ENCODE measurements at regions not wholly inside any gene's neighbourhood (a gene's known extent, or its start where the extent isn't known, plus 50 kb on each side); places are given as distances from the start of the nearest gene placed in this dataset.
"Not testable (repeated sequence)": the region's sequence is repeated elsewhere in the genome, so short reads cannot be mapped to it uniquely, and the experiment has no call there.

- TF ChIP-seq POLR2AphosphoS5 (IDR thresholded peaks at IDR 0.05; ENCODE audit: low read depth) (no peak), STAT1 (IDR thresholded peaks at IDR 0.05; ENCODE audit: unreplicated experiment) (no peak), JUNB (IDR thresholded peaks at IDR 0.05; ENCODE audit: unreplicated experiment) (no peak), CTCF (conservative IDR thresholded peaks at IDR 0.05; ENCODE audit: low read depth in 2 of 2) (no peak), ZNF114 (CRISPR knock-in tag; IDR thresholded peaks at IDR 0.05) (no peak)
These were observed 104.5 kb upstream of the ZEB2 start (continued) for GRCh38 chr2:144624451-144624850.

GRCh38 chr2:144622373-144622772 is 102.5 kb upstream of the ZEB2 start:
- not testable (repeated sequence) for H3K9me2 ChIP-seq (ENCODE audit: insufficient read depth); H3K4me1 ChIP-seq (ENCODE audit: insufficient read depth); H3K4me3 ChIP-seq; H3K79me2 ChIP-seq (replicated peaks; ENCODE audit: insufficient read depth); H2AFZ ChIP-seq; H3K27ac ChIP-seq (ENCODE audit: low read depth); H3K4me3 Mint-ChIP-seq; H3K36me3 ChIP-seq (ENCODE audit: insufficient read depth); H4K20me1 ChIP-seq (replicated peaks; ENCODE audit: insufficient read depth); H3K36me3 Mint-ChIP-seq (ENCODE audit: low read depth); H3K4me2 ChIP-seq; H3K27me3 ChIP-seq (ENCODE audit: insufficient read depth); ATAC-seq; H3K27me3 Mint-ChIP-seq (ENCODE audit: insufficient read depth, low read depth, poor library complexity); H3K27ac Mint-ChIP-seq; DNase-seq (ENCODE audit: low spot score); H3F3A ChIP-seq (replicated peaks; ENCODE audit: low read depth)
- Mint-ChIP-seq H3K9me3 (peaks cover 11% of the 10 kb centered on the region; the same call in 2 of the 3 replicates), H3K4me1 (peaks cover 11% of the 10 kb centered on the region)

- Histone ChIP-seq H3K4me1 (ENCODE audit: insufficient read depth) (no peaks in the 10 kb centered on the region; the same call in 1 of the 2 replicates), H3K27me3 (ENCODE audit: insufficient read depth) (no peaks in the 10 kb centered on the region), H3F3A (replicated peaks; ENCODE audit: low read depth) (no peaks in the 10 kb centered on the region), H3K4me3 (no peak overlapping the region), H4K20me1 (replicated peaks; ENCODE audit: insufficient read depth) (no peaks in the 10 kb centered on the region), H3K79me2 (replicated peaks; ENCODE audit: insufficient read depth) (no peaks in the 10 kb centered on the region), H3K36me3 (ENCODE audit: insufficient read depth) (no peaks in the 10 kb centered on the region), H3K4me2 (no peak overlapping the region), H2AFZ (no peak overlapping the region), H3K27ac (ENCODE audit: low read depth) (no peak overlapping the region), H3K9me2 (ENCODE audit: insufficient read depth) (no peaks in the 10 kb centered on the region)
- Mint-ChIP-seq H3K36me3 (ENCODE audit: low read depth) (peaks cover 10% of the 10 kb centered on the region; the same call in 2 of the 3 replicates), H3K4me1 (peaks cover 7% of the 10 kb centered on the region; the same call in 2 of the 3 replicates), H3K27me3 (ENCODE audit: insufficient read depth, low read depth, poor library complexity) (peaks cover 3% of the 10 kb centered on the region), H3K27ac (no peak overlapping the region), H3K4me3 (no peak overlapping the region), H3K9me3 (peaks cover 11% of the 10 kb centered on the region; the same call in 2 of the 3 replicates)
- TF ChIP-seq CREB1 (CRISPR knock-in tag; IDR thresholded peaks at IDR 0.05; ENCODE audit: low read depth) (no peak), ZNF331 (CRISPR knock-in tag; IDR thresholded peaks at IDR 0.05; ENCODE audit: low read depth) (no peak)
- TF ChIP-seq, protein P1, sequence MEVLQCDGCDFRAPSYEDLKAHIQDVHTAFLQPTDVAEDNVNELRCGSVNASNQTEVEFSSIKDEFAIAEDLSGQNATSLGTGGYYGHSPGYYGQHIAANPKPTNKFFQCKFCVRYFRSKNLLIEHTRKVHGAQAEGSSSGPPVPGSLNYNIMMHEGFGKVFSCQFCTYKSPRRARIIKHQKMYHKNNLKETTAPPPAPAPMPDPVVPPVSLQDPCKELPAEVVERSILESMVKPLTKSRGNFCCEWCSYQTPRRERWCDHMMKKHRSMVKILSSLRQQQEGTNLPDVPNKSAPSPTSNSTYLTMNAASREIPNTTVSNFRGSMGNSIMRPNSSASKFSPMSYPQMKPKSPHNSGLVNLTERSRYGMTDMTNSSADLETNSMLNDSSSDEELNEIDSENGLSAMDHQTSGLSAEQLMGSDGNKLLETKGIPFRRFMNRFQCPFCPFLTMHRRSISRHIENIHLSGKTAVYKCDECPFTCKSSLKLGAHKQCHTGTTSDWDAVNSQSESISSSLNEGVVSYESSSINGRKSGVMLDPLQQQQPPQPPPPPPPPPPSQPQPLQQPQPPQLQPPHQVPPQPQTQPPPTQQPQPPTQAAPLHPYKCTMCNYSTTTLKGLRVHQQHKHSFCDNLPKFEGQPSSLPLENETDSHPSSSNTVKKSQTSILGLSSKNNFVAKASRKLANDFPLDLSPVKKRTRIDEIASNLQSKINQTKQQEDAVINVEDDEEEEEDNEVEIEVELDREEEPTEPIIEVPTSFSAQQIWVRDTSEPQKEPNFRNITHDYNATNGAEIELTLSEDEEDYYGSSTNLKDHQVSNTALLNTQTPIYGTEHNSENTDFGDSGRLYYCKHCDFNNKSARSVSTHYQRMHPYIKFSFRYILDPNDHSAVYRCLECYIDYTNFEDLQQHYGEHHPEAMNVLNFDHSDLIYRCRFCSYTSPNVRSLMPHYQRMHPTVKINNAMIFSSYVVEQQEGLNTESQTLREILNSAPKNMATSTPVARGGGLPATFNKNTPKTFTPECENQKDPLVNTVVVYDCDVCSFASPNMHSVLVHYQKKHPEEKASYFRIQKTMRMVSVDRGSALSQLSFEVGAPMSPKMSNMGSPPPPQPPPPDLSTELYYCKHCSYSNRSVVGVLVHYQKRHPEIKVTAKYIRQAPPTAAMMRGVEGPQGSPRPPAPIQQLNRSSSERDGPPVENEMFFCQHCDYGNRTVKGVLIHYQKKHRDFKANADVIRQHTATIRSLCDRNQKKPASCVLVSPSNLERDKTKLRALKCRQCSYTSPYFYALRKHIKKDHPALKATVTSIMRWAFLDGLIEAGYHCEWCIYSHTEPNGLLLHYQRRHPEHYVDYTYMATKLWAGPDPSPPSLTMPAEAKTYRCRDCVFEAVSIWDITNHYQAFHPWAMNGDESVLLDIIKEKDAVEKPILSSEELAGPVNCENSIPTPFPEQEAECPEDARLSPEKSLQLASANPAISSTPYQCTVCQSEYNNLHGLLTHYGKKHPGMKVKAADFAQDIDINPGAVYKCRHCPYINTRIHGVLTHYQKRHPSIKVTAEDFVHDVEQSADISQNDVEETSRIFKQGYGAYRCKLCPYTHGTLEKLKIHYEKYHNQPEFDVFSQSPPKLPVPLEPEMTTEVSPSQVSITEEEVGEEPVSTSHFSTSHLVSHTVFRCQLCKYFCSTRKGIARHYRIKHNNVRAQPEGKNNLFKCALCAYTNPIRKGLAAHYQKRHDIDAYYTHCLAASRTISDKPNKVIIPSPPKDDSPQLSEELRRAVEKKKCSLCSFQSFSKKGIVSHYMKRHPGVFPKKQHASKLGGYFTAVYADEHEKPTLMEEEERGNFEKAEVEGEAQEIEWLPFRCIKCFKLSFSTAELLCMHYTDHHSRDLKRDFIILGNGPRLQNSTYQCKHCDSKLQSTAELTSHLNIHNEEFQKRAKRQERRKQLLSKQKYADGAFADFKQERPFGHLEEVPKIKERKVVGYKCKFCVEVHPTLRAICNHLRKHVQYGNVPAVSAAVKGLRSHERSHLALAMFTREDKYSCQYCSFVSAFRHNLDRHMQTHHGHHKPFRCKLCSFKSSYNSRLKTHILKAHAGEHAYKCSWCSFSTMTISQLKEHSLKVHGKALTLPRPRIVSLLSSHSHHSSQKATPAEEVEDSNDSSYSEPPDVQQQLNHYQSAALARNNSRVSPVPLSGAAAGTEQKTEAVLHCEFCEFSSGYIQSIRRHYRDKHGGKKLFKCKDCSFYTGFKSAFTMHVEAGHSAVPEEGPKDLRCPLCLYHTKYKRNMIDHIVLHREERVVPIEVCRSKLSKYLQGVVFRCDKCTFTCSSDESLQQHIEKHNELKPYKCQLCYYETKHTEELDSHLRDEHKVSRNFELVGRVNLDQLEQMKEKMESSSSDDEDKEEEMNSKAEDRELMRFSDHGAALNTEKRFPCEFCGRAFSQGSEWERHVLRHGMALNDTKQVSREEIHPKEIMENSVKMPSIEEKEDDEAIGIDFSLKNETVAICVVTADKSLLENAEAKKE (CRISPR knock-in tag; IDR thresholded peaks at IDR 0.05), result no peak
- ATAC-seq (no peak), DNase-seq (ENCODE audit: low spot score) (no peak)
These were observed 101.3 kb upstream of the ZEB2 start for GRCh38 chr2:144621266-144621665.

Data from GM23338 (cell line).